Ascending aorta (tissue), 2 donors: ENCODE measurements at regions not wholly inside any gene's neighbourhood (a gene's known extent, or its start where the extent isn't known, plus 50 kb on each side); places are given as distances from the start of the nearest gene placed in this dataset.

Source experiments
- DNase-seq, 2 donors: peaks; one replicate each; pipeline ENCODE4 v3.0.0-alpha.2; 2019; ENCODE audit warnings: low spot score in 2 of 2
- H3K27ac ChIP-seq, 2 donors: fragments of 200-600 bp; sonication (generic); one replicate each; pipeline ENCODE4 v1.5.1; 2016 to 2017; ENCODE audit warnings: mild to moderate bottlenecking in 1 of 2
- H3K27me3 ChIP-seq: fragments of 200-600 bp; sonication (generic); one replicate; pipeline ENCODE4 v1.5.1; 2017
- H3K36me3 ChIP-seq, 2 donors: fragments of 200-600 bp; sonication (generic); one replicate each; pipeline ENCODE4 v1.5.1; 2016
- H3K4me1 ChIP-seq, 2 donors: fragments of 200-600 bp; sonication (generic); one replicate each; pipeline ENCODE4 v1.5.1; 2016 to 2017; ENCODE audit warnings: mild to moderate bottlenecking in 1 of 2
- H3K4me3 ChIP-seq, 2 donors: fragments of 200-600 bp; sonication (generic); one replicate each; pipeline ENCODE4 v1.5.1; 2016 to 2017; ENCODE audit warnings: mild to moderate bottlenecking in 1 of 2
- H3K9me3 ChIP-seq, 2 donors: fragments of 200-600 bp; sonication (generic); one replicate each; pipeline ENCODE4 v1.5.1; 2016
- CTCF ChIP-seq, 3 experiments: fragments of 200-600 bp in 2 of 3; fragments of 450-650 bp in 1 of 3; sonication (generic) in 2 of 3; IDR thresholded peaks; one replicate each; pipeline ENCODE4 v1.5.1; 2016 to 2019; ENCODE audit warnings: antibody characterized with exemption in 3 of 3, mild to moderate bottlenecking in 1 of 3, moderate library complexity in 1 of 3
- intact Hi-C: fragments of 100-400 bp; cut with DNase I; formaldehyde crosslinking; loops from one replicate; pipeline ENCODE4 v1.15.1; 2023

- H3K4me3 ChIP-seq, result no peak overlapping the region
- H3K4me1 ChIP-seq, result peaks cover 0 to 11% of the 10 kb centered on the region in 2 donors
- no peaks in the 10 kb centered on the region for H3K36me3 ChIP-seq
- H3K9me3 ChIP-seq, result no peaks in the 10 kb centered on the region
- no peak for TF ChIP-seq CTCF (IDR thresholded peaks at IDR 0.05)
- intact Hi-C loops, result no loop called here
- H3K27ac ChIP-seq, result no peak overlapping the region
- no peaks in the 10 kb centered on the region for H3K27me3 ChIP-seq
- no peak for DNase-seq
Observed at GRCh38 chr9:130755377-130756007, 61.9 kb downstream of the EXOSC2 start.

GRCh38 chr9:130756037-130756436, 62.5 kb downstream of the EXOSC2 start:
- no peak for TF ChIP-seq CTCF (IDR thresholded peaks at IDR 0.05)
- H3K27me3 ChIP-seq, result no peaks in the 10 kb centered on the region
- H3K4me3 ChIP-seq, result no peak overlapping the region
- no peak overlapping the region for H3K27ac ChIP-seq
- H3K4me1 ChIP-seq, result peaks cover 0 to 11% of the 10 kb centered on the region in 2 donors
- H3K9me3 ChIP-seq, result no peaks in the 10 kb centered on the region
- intact Hi-C loops, result no loop called here
- no peaks in the 10 kb centered on the region for H3K36me3 ChIP-seq
- DNase-seq, result no peak

- Histone ChIP-seq H3K27ac (no peak overlapping the region), H3K4me1 (peaks cover 0 to 11% of the 10 kb centered on the region in 2 donors), H3K9me3 (no peaks in the 10 kb centered on the region), H3K36me3 (no peaks in the 10 kb centered on the region), H3K4me3 (no peak overlapping the region), H3K27me3 (no peaks in the 10 kb centered on the region)
- DNase-seq, result no peak
- intact Hi-C loops, result no loop called here
- no peak for TF ChIP-seq CTCF (IDR thresholded peaks at IDR 0.05)
Observed at GRCh38 chr9:130756455-130757152, 63.0 kb downstream of the EXOSC2 start.

- TF ChIP-seq CTCF (IDR thresholded peaks at IDR 0.05), result no peak
- H3K27me3 ChIP-seq, result no peaks in the 10 kb centered on the region
- peaks cover 0 to 11% of the 10 kb centered on the region in 2 donors for H3K4me1 ChIP-seq
- intact Hi-C loops, result no loop called here
- H3K27ac ChIP-seq, result no peak overlapping the region
- no peak for DNase-seq
- no peaks in the 10 kb centered on the region for H3K36me3 ChIP-seq
- no peak overlapping the region for H3K4me3 ChIP-seq
- no peaks in the 10 kb centered on the region for H3K9me3 ChIP-seq
Observed at GRCh38 chr9:130759738-130760137, 66.2 kb downstream of the EXOSC2 start.

- H3K27ac ChIP-seq, result no peak overlapping the region
- no peak for TF ChIP-seq CTCF (IDR thresholded peaks at IDR 0.05)
- H3K27me3 ChIP-seq, result no peaks in the 10 kb centered on the region
- H3K9me3 ChIP-seq, result no peaks in the 10 kb centered on the region
- intact Hi-C loops, result no loop called here
- no peak overlapping the region for H3K4me3 ChIP-seq
- no peak for DNase-seq
- H3K36me3 ChIP-seq, result no peaks in the 10 kb centered on the region
- H3K4me1 ChIP-seq, result peaks cover 0 to 10% of the 10 kb centered on the region in 2 donors
Observed at GRCh38 chr9:130763331-130764171, 70.0 kb downstream of the EXOSC2 start.
